K562 (cell line): ENCODE measurements at regions not wholly inside any gene's neighbourhood (a gene's known extent, or its start where the extent isn't known, plus 50 kb on each side); places are given as distances from the start of the nearest gene placed in this dataset.

Experiments
- NFIC ChIP-seq: fragments of 450-650 bp; IDR thresholded peaks from 2 replicates; pipeline ENCODE4 v1.6.1; 2017; ENCODE audit warnings: mild to moderate bottlenecking, inconsistent platforms
- POLR2A ChIP-seq: fragments of 450-650 bp; conservative IDR thresholded peaks from 2 replicates; pipeline ENCODE4 v1.6.1; 2016
- TEAD4 ChIP-seq, 2 experiments: sonication (generic) in 1 of 2; formaldehyde crosslinking in 1 of 2; IDR thresholded peaks; 2 replicates each; pipeline versions ENCODE4 v1.6.1 to v1.8.0; 2012 to 2022; ENCODE audit warnings: borderline replicate concordance in 1 of 2, inconsistent platforms in 1 of 2, low read length in 1 of 2, mild to moderate bottlenecking in 1 of 2, missing genetic modification reagents in 1 of 2
- TF ChIP-seq, protein P1 (sequence below), 3 experiments: IDR thresholded peaks in 2 of 3; conservative IDR thresholded peaks in 1 of 3; 2 replicates each; pipeline ENCODE4 v1.5.1; 2011 to 2012; ENCODE audit warnings: low read length in 3 of 3, mild to moderate bottlenecking in 3 of 3, control low read depth in 2 of 3, improper control_type of control experiment in 1 of 3, inconsistent platforms in 1 of 3, low read depth in 1 of 3, mixed read lengths in 1 of 3, moderate library complexity in 1 of 3; ENCODE audit not compliant: insufficient read depth in 2 of 3

DNA sequence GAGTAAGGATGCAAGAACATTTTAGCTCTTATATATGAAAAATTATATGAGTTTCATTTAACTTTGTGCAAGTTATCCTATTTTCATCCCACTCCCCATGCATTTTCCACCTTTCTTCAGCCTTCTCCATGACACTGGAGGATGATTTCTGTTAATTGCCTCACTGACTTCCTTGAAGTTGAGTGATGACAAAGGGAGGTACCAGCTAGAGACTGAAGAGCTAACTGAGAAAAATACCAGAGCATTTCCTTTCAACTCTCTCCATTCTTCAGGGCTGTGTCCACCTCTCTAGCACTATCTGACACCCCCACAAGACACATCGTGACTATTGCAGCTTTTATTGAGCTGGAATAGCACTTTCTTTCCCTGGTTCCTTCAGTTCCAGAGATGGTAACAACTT is 711.6 kb upstream of the LRRC4C start:
- TF ChIP-seq TEAD4 (IDR thresholded peaks at IDR 0.05; ENCODE audit: low read length) (no peak), TEAD4 (CRISPR knock-in tag; IDR thresholded peaks at IDR 0.05; ENCODE audit: borderline replicate concordance) (no peak), POLR2A (no peak), NFIC (no peak)
- TF ChIP-seq, protein P1, sequence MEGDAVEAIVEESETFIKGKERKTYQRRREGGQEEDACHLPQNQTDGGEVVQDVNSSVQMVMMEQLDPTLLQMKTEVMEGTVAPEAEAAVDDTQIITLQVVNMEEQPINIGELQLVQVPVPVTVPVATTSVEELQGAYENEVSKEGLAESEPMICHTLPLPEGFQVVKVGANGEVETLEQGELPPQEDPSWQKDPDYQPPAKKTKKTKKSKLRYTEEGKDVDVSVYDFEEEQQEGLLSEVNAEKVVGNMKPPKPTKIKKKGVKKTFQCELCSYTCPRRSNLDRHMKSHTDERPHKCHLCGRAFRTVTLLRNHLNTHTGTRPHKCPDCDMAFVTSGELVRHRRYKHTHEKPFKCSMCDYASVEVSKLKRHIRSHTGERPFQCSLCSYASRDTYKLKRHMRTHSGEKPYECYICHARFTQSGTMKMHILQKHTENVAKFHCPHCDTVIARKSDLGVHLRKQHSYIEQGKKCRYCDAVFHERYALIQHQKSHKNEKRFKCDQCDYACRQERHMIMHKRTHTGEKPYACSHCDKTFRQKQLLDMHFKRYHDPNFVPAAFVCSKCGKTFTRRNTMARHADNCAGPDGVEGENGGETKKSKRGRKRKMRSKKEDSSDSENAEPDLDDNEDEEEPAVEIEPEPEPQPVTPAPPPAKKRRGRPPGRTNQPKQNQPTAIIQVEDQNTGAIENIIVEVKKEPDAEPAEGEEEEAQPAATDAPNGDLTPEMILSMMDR (IDR thresholded peaks at IDR 0.05 in 2 of 3, conservative IDR thresholded peaks at IDR 0.05 in 1 of 3; ENCODE audit: insufficient read depth in 2 of 3, low read depth in 1 of 3, low read length in 3 of 3) = no peak
